IgD-negative memory B cell (primary cell): ENCODE measurements at regions not wholly inside any gene's neighbourhood (a gene's known extent, or its start where the extent isn't known, plus 50 kb on each side); places are given as distances from the start of the nearest gene placed in this dataset.
A peak's percentile ranks its signal among the peaks of the same experiment; 100 is the strongest.

ENCODE experiments used
- H3K27ac Mint-ChIP-seq, 3 donors: one replicate each; pipeline ENCODE4 v1.8.0; 2020 to 2022; ENCODE audit warnings: mild to moderate bottlenecking in 3 of 3, mixed read lengths in 3 of 3, moderate library complexity in 1 of 3
- H3K27me3 Mint-ChIP-seq: one replicate; pipeline ENCODE4 v1.8.0; 2021; ENCODE audit warnings: mixed read lengths
- H3K36me3 Mint-ChIP-seq: one replicate; pipeline ENCODE4 v1.8.0; 2020; ENCODE audit warnings: mild to moderate bottlenecking, mixed read lengths
- H3K4me1 Mint-ChIP-seq, 3 donors: one replicate each; pipeline ENCODE4 v1.8.0; 2020 to 2022; ENCODE audit warnings: mixed read lengths in 3 of 3, mild to moderate bottlenecking in 1 of 3
- H3K4me3 Mint-ChIP-seq, 4 donors: one replicate each; pipeline ENCODE4 v1.8.0; 2020 to 2022; ENCODE audit warnings: mild to moderate bottlenecking in 4 of 4, mixed read lengths in 4 of 4, moderate library complexity in 3 of 4
- H3K9me3 Mint-ChIP-seq, 3 donors: one replicate each; pipeline ENCODE4 v1.8.0; 2020 to 2021; ENCODE audit warnings: mixed read lengths in 3 of 3, mild to moderate bottlenecking in 1 of 3

- Mint-ChIP-seq H3K9me3 (no peaks in the 10 kb centered on the region), H3K36me3 (no peaks in the 10 kb centered on the region), H3K4me3 (peak overlapping the region in 1 of 4 donors; percentile 53), H3K27ac (no peak overlapping the region), H3K4me1 (peaks cover 6 to 25% (median 24%) of the 10 kb centered on the region in 3 donors), H3K27me3 (peaks cover 2% of the 10 kb centered on the region)
Measured at GRCh38 chr3:39751286-39751685, 58.1 kb upstream of the MYRIP start.

- peaks cover 0 to 3% (median 0%) of the 10 kb centered on the region in 3 donors for H3K9me3 Mint-ChIP-seq
- no peaks in the 10 kb centered on the region for H3K36me3 Mint-ChIP-seq
- peak overlapping the region in 2 of 4 donors; percentile 19 to 56 for H3K4me3 Mint-ChIP-seq
- peaks cover 6 to 25% (median 24%) of the 10 kb centered on the region in 3 donors for H3K4me1 Mint-ChIP-seq
- peaks cover 2% of the 10 kb centered on the region for H3K27me3 Mint-ChIP-seq
- H3K27ac Mint-ChIP-seq: no peak overlapping the region
Measured at GRCh38 chr3:39752019-39752637, 57.3 kb upstream of the MYRIP start.

GRCh38 chr3:39752751-39753150, 56.7 kb upstream of the MYRIP start:
- no peak overlapping the region for H3K27ac Mint-ChIP-seq
- peaks cover 2% of the 10 kb centered on the region for H3K27me3 Mint-ChIP-seq
- peaks cover 0 to 3% (median 0%) of the 10 kb centered on the region in 3 donors for H3K9me3 Mint-ChIP-seq
- H3K4me3 Mint-ChIP-seq: peak overlapping the region in 1 of 4 donors; percentile 85
- peaks cover 6 to 25% (median 24%) of the 10 kb centered on the region in 3 donors for H3K4me1 Mint-ChIP-seq
- no peaks in the 10 kb centered on the region for H3K36me3 Mint-ChIP-seq

DNA sequence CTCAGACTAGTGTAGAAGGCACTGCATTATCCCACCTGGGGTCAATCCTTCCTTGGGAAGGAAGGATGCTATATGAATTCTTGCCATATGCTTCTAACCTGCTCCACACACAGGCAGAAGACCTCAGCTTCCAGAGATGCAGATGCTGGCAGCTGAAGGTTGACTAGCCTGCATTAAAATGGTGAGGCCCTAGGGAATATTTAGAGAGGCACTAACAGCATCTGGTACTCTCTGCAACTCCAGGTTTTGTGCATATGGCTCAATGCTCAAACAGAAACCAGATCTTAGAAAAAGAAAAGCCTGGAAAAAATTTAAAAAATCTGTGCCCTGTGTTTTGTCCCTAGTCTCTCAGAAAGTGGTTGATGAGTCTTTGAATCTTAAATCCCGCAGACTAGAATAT, 56.0 kb upstream of the MYRIP start:
- Mint-ChIP-seq H3K4me3 (no peak overlapping the region), H3K9me3 (peaks cover 0 to 3% (median 0%) of the 10 kb centered on the region in 3 donors), H3K27ac (no peak overlapping the region), H3K4me1 (peaks cover 6 to 25% (median 24%) of the 10 kb centered on the region in 3 donors), H3K36me3 (no peaks in the 10 kb centered on the region), H3K27me3 (peaks cover 2% of the 10 kb centered on the region)

- H3K27ac Mint-ChIP-seq: no peak overlapping the region
- H3K9me3 Mint-ChIP-seq: peaks cover 0 to 3% (median 0%) of the 10 kb centered on the region in 3 donors
- peaks cover 2% of the 10 kb centered on the region for H3K27me3 Mint-ChIP-seq
- H3K4me3 Mint-ChIP-seq: peak overlapping the region in 1 of 4 donors; percentile 33
- peaks cover 6 to 25% (median 24%) of the 10 kb centered on the region in 3 donors for H3K4me1 Mint-ChIP-seq
- no peaks in the 10 kb centered on the region for H3K36me3 Mint-ChIP-seq
Measured at GRCh38 chr3:39754549-39754948, 54.9 kb upstream of the MYRIP start.

DNA sequence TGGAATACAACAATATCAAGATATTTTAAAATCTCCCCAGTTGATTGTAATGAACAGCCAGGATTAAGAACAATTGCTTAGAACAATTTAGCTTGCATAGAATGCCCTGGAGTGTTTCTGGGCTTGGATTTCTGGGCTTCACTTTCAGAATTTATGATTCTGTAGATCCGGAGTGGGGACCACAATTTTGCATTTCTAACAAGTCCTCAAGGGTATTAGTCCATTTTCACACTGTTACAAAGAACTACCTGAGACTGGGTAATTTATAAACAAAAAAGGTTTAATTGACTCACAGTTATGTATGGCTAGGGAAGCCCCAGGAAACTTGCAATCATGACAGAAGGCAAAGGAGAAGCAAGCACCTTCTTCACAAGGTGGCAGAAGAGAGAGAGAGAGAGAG, 54.3 kb upstream of the MYRIP start:
- Mint-ChIP-seq H3K9me3 (peaks cover 0 to 3% (median 0%) of the 10 kb centered on the region in 3 donors), H3K27me3 (peaks cover 2% of the 10 kb centered on the region), H3K4me1 (peaks cover 6 to 25% (median 24%) of the 10 kb centered on the region in 3 donors), H3K4me3 (peak overlapping the region in 1 of 4 donors; percentile 76), H3K27ac (no peak overlapping the region), H3K36me3 (no peaks in the 10 kb centered on the region)

DNA sequence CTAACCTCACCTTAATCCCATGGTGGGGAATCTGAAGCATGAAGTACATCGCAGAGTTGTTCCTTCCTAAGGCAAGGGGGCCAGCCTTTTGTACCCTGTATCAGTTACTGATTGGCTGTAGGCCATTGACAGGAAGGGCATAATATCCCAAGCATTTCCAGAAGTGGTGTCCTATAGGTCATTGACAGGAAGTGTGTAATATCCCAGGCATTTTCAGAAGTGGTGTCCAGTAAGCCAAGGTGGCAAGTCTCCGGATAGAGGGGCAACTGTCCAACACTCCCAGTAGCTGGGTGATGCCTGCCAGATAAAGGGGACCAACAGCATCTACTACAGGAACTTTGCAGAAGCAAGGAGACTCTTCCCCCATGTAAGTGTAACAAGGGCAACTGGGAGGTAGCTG, 52.1 kb upstream of the MYRIP start:
- Mint-ChIP-seq H3K4me3 (no peak overlapping the region), H3K36me3 (no peaks in the 10 kb centered on the region), H3K27me3 (peaks cover 5% of the 10 kb centered on the region)

More for the DNA sequence above, 52.1 kb upstream of the MYRIP start:
- Mint-ChIP-seq H3K9me3 (peaks cover 0 to 3% (median 0%) of the 10 kb centered on the region in 3 donors), H3K4me1 (peaks cover 2 to 13% (median 9%) of the 10 kb centered on the region in 3 donors), H3K27ac (no peak overlapping the region)
